Cerebellar cortex (tissue), 1 donor: ENCODE measurements at regions not wholly inside any gene's neighbourhood (a gene's known extent, or its start where the extent isn't known, plus 50 kb on each side); places are given as distances from the start of the nearest gene placed in this dataset.

Experiments used
- DNase-seq: peaks from one replicate; pipeline ENCODE4 v3.0.0-alpha.2; 2015; ENCODE audit warnings: low spot score

- no peak for DNase-seq
These were observed 109.9 kb downstream of the AIPL1 start for GRCh38 chr17:6325051-6325450.

- DNase-seq, result peak; percentile 83
These were observed 111.1 kb downstream of the AIPL1 start for GRCh38 chr17:6323626-6324356.

- no peak for DNase-seq
These were observed 112.6 kb downstream of the AIPL1 start for GRCh38 chr17:6322316-6322715.

- no peak for DNase-seq
These were observed 120.6 kb downstream of the AIPL1 start for GRCh38 chr17:6314311-6314710.

GRCh38 chr17:6313835-6314234, 121.1 kb downstream of the AIPL1 start:
- DNase-seq, result no peak

GRCh38 chr17:6306820-6307219, 128.1 kb downstream of the AIPL1 start:
- no peak for DNase-seq

GRCh38 chr17:6305613-6306360, 129.1 kb downstream of the AIPL1 start:
- peak; percentile 89 for DNase-seq

GRCh38 chr17:6304894-6305612, 129.9 kb downstream of the AIPL1 start:
- no peak for DNase-seq

GRCh38 chr17:6303664-6304063, 131.3 kb downstream of the AIPL1 start:
- no peak for DNase-seq

- no peak for DNase-seq
These were observed 135.6 kb downstream of the AIPL1 start for GRCh38 chr17:6299275-6299674.

- no peak for DNase-seq
These were observed 137.0 kb downstream of the AIPL1 start for GRCh38 chr17:6297960-6298359.

- DNase-seq, result no peak
These were observed 137.8 kb downstream of the AIPL1 start for GRCh38 chr17:6297119-6297518.

GRCh38 chr17:6290488-6291196, 144.3 kb downstream of the AIPL1 start:
- DNase-seq, result no peak

- DNase-seq, result no peak
These were observed 148.7 kb downstream of the AIPL1 start for GRCh38 chr17:6286233-6286632.

GRCh38 chr17:6285486-6285885, 149.4 kb downstream of the AIPL1 start:
- DNase-seq, result no peak

- DNase-seq, result peak; percentile 37
These were observed 155.3 kb downstream of the AIPL1 start for GRCh38 chr17:6279659-6280058.

- DNase-seq, result no peak
These were observed 156.5 kb downstream of the AIPL1 start for GRCh38 chr17:6278376-6278775.

GRCh38 chr17:6276711-6277110, 158.2 kb downstream of the AIPL1 start:
- no peak for DNase-seq

- no peak for DNase-seq
These were observed 160.6 kb downstream of the AIPL1 start for GRCh38 chr17:6274310-6274709.

GRCh38 chr17:6269478-6269877, 165.4 kb downstream of the AIPL1 start:
- no peak for DNase-seq

- no peak for DNase-seq
These were observed 173.5 kb downstream of the AIPL1 start for GRCh38 chr17:6261466-6261865.

GRCh38 chr17:6259899-6260298, 175.0 kb downstream of the AIPL1 start:
- DNase-seq, result no peak
